Activated T-helper 17 cell treated with anti-CD3 and anti-CD28 coated beads, Interleukin-2, amount 50 U/mL, for 72 hours (primary cell): ENCODE measurements at regions not wholly inside any gene's neighbourhood (a gene's known extent, or its start where the extent isn't known, plus 50 kb on each side); places are given as distances from the start of the nearest gene placed in this dataset.
A peak's percentile ranks its signal among the peaks of the same experiment; 100 is the strongest.

ENCODE experiments used
- ATAC-seq: fragments of 150-1000 bp; cut with Tn5 transposase; replicated peaks from 2 replicates; pipeline ENCODE4 v1.10.0; 2021; ENCODE audit warnings: mild to moderate bottlenecking, moderate library complexity
- H3K27ac Mint-ChIP-seq: one replicate; pipeline ENCODE4 v1.8.0; 2022; ENCODE audit warnings: mixed read lengths
- H3K27me3 Mint-ChIP-seq: one replicate; pipeline ENCODE4 v1.8.0; 2022; ENCODE audit warnings: mixed read lengths
- H3K36me3 Mint-ChIP-seq: one replicate; pipeline ENCODE4 v1.8.0; 2022; ENCODE audit warnings: low read depth, mild to moderate bottlenecking, mixed read lengths
- H3K4me1 Mint-ChIP-seq: one replicate; pipeline ENCODE4 v1.8.0; 2022; ENCODE audit warnings: mixed read lengths
- H3K4me3 Mint-ChIP-seq: one replicate; pipeline ENCODE4 v1.8.0; 2022; ENCODE audit warnings: mild to moderate bottlenecking, mixed read lengths
- H3K9me3 Mint-ChIP-seq: one replicate; pipeline ENCODE4 v1.8.0; 2022; ENCODE audit warnings: mixed read lengths

DNA sequence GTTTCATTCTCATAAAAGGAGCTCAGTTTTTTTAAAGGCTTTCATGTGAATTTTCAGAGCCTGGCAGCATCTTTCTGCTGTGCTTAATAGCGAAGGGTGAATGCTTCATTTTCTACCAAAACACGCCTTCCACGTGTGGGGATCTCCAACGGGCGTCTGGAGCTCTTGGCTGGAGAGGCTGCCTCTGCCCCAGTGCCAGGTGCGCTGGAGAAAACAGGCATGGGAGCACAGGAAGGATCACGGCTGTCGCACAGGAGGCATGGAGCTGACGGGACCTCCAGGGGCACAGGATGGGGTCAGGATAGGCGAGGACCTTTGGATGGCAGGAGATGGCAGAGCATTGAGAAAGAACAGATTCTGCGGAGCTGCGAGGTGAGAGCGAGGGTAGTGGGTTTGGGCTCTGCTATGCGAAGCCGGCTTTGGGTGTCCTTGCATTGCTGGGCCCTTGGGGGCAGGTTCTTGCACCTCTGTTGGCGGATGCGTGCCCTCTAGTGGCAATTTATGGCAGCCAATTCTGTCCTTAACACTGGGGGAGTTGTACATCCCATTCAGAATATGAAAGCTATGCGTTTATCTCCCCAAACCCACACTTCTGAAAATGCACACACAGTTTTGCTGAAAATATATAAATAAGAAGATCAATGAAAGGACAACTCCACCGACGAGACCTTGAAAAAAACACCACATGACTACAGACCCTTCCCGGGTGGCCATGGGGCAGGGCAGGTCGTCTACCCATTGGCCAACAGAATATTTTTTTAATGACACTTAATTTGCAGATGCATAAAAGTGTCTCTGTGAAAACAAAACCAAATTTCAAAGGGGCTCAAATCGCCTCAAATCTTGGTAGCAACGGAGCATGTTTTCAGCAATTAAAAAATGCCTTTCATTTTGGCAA is 90.4 kb upstream of the SLC35G4 start:
- H3K4me1 Mint-ChIP-seq: no peaks in the 10 kb centered on the region
- peaks cover 13% of the 10 kb centered on the region for H3K27me3 Mint-ChIP-seq
- no peak overlapping the region for H3K4me3 Mint-ChIP-seq
- ATAC-seq: peak; percentile 45
- H3K36me3 Mint-ChIP-seq: no peaks in the 10 kb centered on the region
- H3K27ac Mint-ChIP-seq: no peak overlapping the region
- H3K9me3 Mint-ChIP-seq: no peaks in the 10 kb centered on the region

DNA sequence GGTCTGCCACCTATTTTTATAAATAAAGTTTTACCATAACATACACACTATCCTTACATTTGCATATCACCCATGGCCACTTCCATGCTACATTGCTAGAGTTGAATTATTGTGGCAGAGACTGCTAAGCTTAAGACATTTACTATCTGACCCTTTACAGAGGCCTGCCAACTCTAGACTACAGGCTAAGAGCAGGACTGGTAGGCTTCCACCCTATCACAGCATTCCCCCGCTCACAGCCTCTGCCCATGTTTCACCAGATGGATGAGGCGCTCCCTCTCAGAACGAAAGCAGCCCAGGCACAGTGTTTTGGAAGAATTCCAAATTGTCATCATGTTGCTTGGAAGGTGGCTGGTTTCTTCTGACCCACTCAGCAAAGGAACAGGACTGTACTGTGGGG is 91.7 kb upstream of the SLC35G4 start:
- Mint-ChIP-seq H3K4me1 (no peaks in the 10 kb centered on the region), H3K4me3 (no peak overlapping the region), H3K27ac (no peak overlapping the region), H3K9me3 (no peaks in the 10 kb centered on the region), H3K27me3 (peaks cover 6% of the 10 kb centered on the region), H3K36me3 (no peaks in the 10 kb centered on the region)
- no peak for ATAC-seq

DNA sequence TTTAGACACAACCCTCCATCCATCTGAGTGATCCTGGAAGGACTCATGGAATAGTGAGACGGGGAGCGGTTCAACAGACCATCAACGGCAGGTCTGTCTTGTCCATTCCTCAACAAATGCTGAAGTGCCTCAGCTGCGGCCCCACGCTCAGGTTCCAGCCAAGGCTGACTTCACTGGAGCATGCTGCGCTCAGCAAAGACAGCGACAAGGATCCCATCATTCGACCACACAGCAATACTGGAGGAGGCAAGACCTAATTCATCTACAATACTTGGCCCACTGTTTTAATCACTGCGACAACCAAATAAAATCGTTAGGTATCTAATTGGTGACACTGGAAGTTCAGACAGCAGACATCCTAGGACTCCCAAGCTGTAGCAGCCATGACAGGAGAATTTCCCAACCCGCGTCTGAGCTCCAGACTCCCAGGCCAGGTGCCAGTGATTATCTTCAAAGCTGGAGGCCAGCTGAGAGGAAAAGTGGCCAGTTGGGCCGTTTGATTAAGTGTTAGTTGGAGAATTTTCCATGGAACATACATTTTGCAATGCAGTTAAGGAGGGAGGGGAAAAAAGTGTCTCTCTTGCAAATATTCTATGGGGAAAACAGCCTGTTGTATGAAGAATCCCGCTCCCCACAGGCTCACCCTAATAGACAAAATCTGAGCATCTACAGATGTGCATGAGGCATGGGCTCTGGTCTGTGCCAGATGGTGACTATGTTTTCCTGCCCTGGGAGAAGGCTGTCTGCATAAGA is 92.5 kb upstream of the SLC35G4 start:
- Mint-ChIP-seq H3K9me3 (no peaks in the 10 kb centered on the region), H3K27me3 (peaks cover 6% of the 10 kb centered on the region), H3K4me3 (no peak overlapping the region), H3K4me1 (peaks cover under 1% of the 10 kb centered on the region), H3K36me3 (no peaks in the 10 kb centered on the region), H3K27ac (no peak overlapping the region)
- ATAC-seq: no peak

DNA sequence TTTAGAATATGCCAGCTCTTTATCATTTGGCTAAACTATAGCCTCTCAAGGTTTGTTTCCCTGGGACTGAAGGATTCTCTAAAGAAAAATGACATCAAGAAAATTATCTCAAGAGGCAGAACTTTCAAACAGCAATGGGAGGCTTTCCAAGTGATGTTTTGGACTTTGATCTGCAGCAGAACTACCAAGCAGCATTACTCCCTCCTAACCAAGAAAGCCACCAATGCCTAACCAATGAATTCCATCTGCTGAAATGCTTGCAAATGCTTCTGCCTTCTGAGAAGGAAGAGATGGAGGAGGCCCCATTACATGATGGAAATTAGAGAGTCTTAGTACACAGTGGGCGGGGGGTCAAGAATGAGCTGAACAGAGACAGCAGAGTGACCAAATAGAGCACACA is 95.1 kb upstream of the SLC35G4 start:
- Mint-ChIP-seq H3K4me1 (peaks cover 9% of the 10 kb centered on the region), H3K36me3 (no peaks in the 10 kb centered on the region), H3K27me3 (peaks cover 6% of the 10 kb centered on the region), H3K9me3 (no peaks in the 10 kb centered on the region), H3K27ac (no peak overlapping the region), H3K4me3 (no peak overlapping the region)
- ATAC-seq: no peak

DNA sequence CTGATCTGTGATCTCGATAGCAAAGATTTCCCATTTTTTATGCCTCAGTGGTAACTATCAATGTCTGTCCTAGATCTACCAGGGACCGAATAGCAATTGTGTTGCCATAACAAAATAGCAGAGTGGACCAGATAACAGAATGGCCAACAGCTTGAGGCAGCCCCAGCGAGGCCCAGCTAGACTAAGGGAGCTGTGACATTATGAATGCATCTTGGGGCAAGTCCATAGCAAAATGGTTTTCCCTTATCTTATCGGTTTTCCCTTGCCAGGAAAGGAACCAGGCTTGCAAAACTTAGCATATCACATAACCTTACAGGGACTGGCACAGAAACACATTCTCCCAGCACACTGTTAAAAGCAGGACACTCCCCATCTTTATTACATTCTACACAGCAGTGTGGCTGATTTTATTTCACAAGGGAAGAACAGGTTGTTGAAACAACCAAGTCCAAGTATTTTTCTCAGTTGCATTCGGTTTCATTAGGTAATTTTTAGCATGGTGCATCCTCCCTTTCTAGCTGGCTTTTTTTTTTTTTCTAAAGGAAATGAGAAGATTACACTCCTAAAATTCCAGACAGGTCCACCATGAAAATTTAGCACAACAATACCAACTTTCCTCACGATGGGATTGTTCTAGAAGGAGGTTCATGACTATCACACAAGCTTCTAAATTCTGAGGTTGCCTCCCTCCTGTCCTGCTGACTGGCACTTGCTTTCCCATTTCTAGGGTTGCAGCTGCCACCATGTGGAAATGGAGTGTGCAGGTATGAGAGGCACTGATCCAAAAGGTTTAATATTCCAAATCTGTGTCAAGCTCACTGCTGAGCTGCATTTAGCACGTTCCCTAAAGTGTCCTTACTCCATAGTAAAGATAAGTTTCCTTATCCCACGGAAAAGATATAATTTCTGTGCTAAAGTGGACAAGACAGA is 97.0 kb upstream of the SLC35G4 start:
- Mint-ChIP-seq H3K9me3 (no peaks in the 10 kb centered on the region), H3K4me3 (no peak overlapping the region), H3K27me3 (peaks cover 6% of the 10 kb centered on the region), H3K36me3 (no peaks in the 10 kb centered on the region), H3K27ac (no peak overlapping the region), H3K4me1 (peaks cover 9% of the 10 kb centered on the region)
- no peak for ATAC-seq

DNA sequence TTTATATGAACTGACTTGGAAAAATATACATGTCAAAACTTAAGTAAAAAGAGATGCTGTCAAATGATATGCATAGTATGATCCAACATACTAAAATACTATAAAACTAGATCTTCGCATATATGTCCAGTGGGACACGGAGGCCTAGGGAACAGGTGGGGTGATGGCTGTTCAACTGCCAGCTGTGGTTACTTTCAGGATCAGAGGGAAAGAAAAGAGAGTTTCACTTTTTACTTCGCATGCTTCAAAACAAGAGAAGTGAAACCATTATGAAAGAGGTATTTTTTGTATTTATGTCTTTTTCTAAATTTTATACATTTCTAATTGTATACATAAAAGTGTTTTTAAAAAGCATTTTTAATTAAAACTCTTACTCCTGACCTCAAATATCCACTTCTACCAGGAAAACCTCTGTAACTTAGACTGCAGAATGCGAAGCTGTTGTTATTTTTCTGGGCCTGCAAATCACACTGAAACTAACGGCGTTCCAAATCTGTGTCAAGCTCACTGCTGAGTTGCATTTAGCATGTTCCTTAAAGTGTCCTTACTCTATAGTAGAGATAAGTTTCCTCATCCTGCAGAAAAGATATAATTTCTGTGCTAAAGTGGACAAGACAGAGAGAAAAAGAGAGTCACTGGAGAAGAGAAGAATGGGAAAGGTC is 97.8 kb upstream of the SLC35G4 start:
- Mint-ChIP-seq H3K4me1 (peaks cover 9% of the 10 kb centered on the region), H3K4me3 (peak overlapping the region; percentile 24), H3K36me3 (no peaks in the 10 kb centered on the region), H3K27ac (no peak overlapping the region), H3K9me3 (no peaks in the 10 kb centered on the region), H3K27me3 (peaks cover 6% of the 10 kb centered on the region)
- ATAC-seq: peak; percentile 31

DNA sequence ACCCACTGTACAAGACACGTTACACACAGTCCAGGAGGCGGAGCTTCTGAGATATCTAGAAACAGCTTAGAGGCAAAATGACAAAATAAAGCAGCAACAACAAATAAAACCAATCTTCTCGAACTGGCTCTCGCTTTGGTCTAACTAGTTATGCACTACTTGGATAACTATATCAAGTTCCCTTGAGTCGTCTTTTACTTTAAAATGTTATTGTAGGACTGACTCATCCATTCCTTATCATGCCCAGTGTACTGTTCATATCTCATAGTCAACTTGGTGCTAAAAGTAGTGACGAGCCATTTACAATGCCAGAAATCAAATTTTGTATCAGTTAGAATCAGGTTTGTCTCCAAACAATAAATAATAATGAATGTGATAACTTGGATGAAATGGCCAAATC is 102.5 kb upstream of the SLC35G4 start:
- no peak overlapping the region for H3K27ac Mint-ChIP-seq
- no peak overlapping the region for H3K4me3 Mint-ChIP-seq
- H3K36me3 Mint-ChIP-seq: no peaks in the 10 kb centered on the region
- no peaks in the 10 kb centered on the region for H3K9me3 Mint-ChIP-seq
- peaks cover 4% of the 10 kb centered on the region for H3K27me3 Mint-ChIP-seq
- ATAC-seq: no peak
- H3K4me1 Mint-ChIP-seq: peaks cover 7% of the 10 kb centered on the region

DNA sequence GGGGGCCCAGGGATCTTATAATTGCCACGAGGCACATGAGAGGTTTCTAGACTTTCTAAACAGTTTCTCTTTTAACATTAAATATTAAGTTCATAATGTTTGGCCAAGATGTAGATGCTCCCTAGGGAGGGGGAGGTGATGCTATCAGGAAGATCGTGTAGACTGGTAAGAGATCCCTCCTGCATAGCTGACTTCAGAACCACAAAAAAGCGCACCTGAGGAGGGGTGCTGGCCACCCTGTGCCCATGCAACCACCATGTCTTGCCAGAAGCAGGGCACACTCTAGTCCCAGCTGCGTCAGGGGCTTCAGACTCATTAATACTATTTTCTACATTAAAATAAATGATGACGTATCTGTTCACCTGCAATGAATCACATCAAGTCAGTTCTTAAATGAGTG is 103.4 kb upstream of the SLC35G4 start:
- H3K27ac Mint-ChIP-seq: no peak overlapping the region
- ATAC-seq: no peak
- H3K4me1 Mint-ChIP-seq: no peaks in the 10 kb centered on the region
- no peak overlapping the region for H3K4me3 Mint-ChIP-seq
- H3K9me3 Mint-ChIP-seq: no peaks in the 10 kb centered on the region
- peaks cover 4% of the 10 kb centered on the region for H3K27me3 Mint-ChIP-seq
- no peaks in the 10 kb centered on the region for H3K36me3 Mint-ChIP-seq

DNA sequence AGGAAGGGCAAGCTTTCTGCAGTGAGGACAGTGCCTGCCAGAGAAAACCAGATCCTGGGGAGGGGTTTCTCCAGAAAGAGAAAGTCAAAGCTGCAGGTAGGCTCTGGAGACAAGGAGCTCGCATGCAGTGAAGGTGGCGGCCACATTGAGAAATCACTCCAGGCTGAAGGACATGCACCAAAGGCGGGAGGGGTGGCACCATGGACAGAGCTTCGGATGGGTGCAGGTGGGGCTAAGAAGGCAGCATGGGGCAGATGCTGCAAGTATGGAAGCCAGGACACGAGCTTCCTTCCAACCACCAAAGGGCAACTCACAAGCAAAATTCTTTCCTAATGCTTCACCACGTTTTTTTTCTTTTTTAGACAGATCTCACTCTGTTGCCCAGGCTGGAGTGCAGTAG is 104.4 kb upstream of the SLC35G4 start:
- Mint-ChIP-seq H3K36me3 (no peaks in the 10 kb centered on the region), H3K27ac (no peak overlapping the region), H3K4me3 (no peak overlapping the region), H3K27me3 (peaks cover 6% of the 10 kb centered on the region), H3K4me1 (no peaks in the 10 kb centered on the region), H3K9me3 (no peaks in the 10 kb centered on the region)
- no peak for ATAC-seq

DNA sequence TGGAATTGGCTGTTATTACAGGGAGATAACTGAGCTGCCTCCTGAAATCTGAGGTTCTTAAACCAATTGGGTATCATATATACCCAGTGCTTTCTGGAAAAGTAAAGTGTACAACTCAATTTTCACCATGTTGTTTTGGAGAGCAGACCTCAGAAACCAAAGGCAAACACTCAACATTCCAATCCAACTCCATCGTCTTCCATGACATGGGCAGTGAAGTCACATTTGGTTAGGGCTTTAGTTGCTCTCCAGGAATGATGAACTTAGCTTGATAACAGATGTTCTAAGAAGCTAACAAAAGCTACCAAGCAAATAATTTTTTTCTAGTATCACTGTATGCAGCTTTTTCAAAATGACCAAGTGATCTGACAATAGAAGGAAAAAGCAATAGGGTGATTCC is 107.0 kb upstream of the SLC35G4 start:
- no peak for ATAC-seq

DNA sequence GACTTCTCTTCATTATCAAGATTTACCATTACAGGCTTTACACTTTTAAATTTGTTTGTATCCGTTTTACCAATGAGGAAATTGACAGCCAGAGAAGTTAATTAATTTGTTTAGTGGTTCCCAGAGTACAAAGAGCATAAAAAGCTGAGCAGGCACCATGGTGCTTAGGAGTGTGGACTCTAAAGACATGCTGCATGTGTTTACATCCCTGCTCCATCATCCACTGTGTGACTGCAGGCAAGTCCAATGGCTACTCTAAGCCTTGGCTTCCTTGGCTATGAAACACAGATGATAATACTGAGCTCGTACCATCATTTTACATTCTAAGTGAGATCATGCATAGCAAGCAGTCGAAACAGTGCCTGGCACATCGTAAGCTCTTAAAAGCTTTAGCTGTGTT is 108.0 kb upstream of the SLC35G4 start:
- no peak overlapping the region for H3K27ac Mint-ChIP-seq
- H3K27me3 Mint-ChIP-seq: peaks cover 18% of the 10 kb centered on the region
- H3K4me1 Mint-ChIP-seq: no peaks in the 10 kb centered on the region
- no peaks in the 10 kb centered on the region for H3K36me3 Mint-ChIP-seq
- no peak overlapping the region for H3K4me3 Mint-ChIP-seq
- no peaks in the 10 kb centered on the region for H3K9me3 Mint-ChIP-seq
- no peak for ATAC-seq

More for the DNA sequence above, 107.0 kb upstream of the SLC35G4 start:
- no peaks in the 10 kb centered on the region for H3K9me3 Mint-ChIP-seq
- no peaks in the 10 kb centered on the region for H3K4me1 Mint-ChIP-seq
- H3K4me3 Mint-ChIP-seq: no peak overlapping the region
- H3K36me3 Mint-ChIP-seq: no peaks in the 10 kb centered on the region
- H3K27me3 Mint-ChIP-seq: peaks cover 18% of the 10 kb centered on the region
- H3K27ac Mint-ChIP-seq: no peak overlapping the region

DNA sequence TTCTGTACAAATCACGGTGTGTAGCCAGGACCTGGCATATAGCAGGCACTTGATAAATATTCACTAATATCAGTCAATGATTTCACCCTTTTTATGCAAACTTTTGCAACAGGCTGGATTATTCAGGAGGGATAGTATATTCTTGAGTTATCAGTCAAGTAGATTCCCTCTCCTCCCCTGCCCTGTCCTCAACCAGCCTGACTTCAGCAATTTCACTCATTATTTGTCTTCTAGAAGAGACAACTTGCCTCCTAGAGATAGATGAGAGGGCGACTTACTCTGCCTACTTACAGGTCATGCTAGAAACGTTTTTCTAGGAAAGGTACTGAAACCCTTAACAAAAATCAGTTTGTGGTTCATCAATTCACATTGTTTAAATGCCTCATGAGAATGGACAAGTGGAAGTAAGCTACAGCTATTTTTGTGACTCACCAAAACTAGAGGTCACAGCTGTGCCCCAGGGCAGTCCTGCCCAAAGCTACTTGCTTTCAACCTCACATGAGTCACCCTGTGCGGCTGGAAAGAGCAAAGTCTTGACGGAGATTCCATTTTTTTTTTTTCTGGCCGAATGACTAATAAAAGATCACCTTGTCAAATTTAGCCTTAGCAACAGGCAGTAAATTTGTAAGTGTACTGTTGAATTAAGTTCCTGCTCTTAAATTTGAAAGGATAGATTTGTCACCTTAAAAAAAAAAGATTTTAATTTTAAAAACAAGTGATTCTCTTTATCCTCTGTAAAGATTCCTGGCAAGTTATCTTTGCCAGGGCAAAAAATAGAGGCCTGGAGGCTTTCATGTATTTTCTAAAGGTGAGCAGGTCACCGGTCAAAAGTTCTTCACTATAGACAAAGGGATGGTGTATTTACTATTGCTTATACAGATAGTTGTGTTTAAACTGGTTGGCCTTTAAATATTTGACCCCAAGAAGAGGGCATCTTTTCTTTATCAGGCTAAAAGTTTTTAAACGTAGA is 109.0 kb upstream of the SLC35G4 start:
- no peaks in the 10 kb centered on the region for H3K36me3 Mint-ChIP-seq
- no peak overlapping the region for H3K4me3 Mint-ChIP-seq
- H3K27ac Mint-ChIP-seq: no peak overlapping the region
- H3K9me3 Mint-ChIP-seq: no peaks in the 10 kb centered on the region
- ATAC-seq: peak; percentile 50
- H3K27me3 Mint-ChIP-seq: peaks cover 18% of the 10 kb centered on the region
- no peaks in the 10 kb centered on the region for H3K4me1 Mint-ChIP-seq

DNA sequence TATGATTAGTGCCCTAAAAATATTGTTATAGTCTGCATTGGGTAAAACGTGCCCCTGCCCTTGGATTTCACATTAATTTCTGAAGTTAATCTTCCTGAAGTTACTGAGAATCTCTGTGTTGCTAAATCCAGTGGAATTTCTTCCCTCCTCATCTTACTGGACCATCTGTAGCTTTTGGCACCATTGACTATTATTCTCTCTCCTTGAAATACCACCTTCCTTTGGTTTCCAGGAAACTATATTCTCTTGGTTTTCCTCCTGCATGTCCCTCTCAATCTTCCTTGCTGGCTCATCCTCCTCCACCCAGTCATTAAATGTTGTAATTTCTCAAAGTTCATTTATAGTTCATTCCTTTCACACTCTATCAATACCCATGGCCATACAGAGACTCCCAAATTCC is 110.6 kb upstream of the SLC35G4 start:
- peaks cover 14% of the 10 kb centered on the region for H3K27me3 Mint-ChIP-seq
- no peak overlapping the region for H3K27ac Mint-ChIP-seq
- no peak for ATAC-seq
- H3K4me3 Mint-ChIP-seq: no peak overlapping the region
- no peaks in the 10 kb centered on the region for H3K4me1 Mint-ChIP-seq
- no peaks in the 10 kb centered on the region for H3K9me3 Mint-ChIP-seq
- H3K36me3 Mint-ChIP-seq: no peaks in the 10 kb centered on the region
